Ishikawa (cell line): ENCODE measurements at regions not wholly inside any gene's neighbourhood (a gene's known extent, or its start where the extent isn't known, plus 50 kb on each side); places are given as distances from the start of the nearest gene placed in this dataset.

Experiments used
- EGR1 ChIP-seq: IDR thresholded peaks from 2 replicates; pipeline ENCODE4 v1.6.1; 2012
- YY1 ChIP-seq: IDR thresholded peaks from 2 replicates; pipeline ENCODE4 v1.6.1; 2012; ENCODE audit warnings: low read depth

DNA sequence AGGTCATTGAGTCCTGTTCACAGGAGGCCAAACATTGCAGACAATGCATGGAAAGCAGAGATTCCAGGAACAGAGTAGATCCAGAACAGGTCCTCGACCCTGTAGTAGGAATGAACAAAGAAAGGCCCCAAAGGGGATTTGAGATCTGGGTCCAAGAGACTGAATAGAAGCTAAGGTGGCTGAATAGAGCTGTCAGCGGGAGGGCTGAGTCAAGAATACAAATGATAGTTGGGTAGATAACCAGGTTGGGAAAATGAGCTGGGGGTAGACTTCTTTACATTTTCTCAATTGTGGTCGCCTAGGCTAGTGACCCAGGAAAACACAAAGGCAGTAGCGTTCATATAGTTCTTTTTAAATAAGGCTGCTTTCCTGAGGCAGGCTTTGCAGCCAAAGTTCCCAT is 103.4 kb upstream of the ELMO1 start:
- TF ChIP-seq EGR1 (no peak), YY1 (no peak)
